Pancreas (tissue), 10 donors: ENCODE measurements at regions not wholly inside any gene's neighbourhood (a gene's known extent, or its start where the extent isn't known, plus 50 kb on each side); places are given as distances from the start of the nearest gene placed in this dataset.
"Not testable (repeated sequence)": the region's sequence is repeated elsewhere in the genome, so short reads cannot be mapped to it uniquely, and the experiment has no call there.

Experiments
- ATAC-seq, 4 donors: fragments of 200-7000 bp; cut with Tn5 transposase; one replicate each; pipeline versions ENCODE4 v1.8.0 to v1.9.1; 2020; ENCODE audit warnings: mild to moderate bottlenecking in 4 of 4, moderate library complexity in 4 of 4
- DNase-seq, 6 donors: peaks; one replicate each; pipeline ENCODE4 v3.0.0-alpha.2; 2020
- FAIRE-seq: peaks from 2 replicates; lab custom pipeline; 2012; peaks lifted over from hg19 to GRCh38; lab: Jason Lieb, UNC
- H3K27ac ChIP-seq, 4 donors: fragments of 200-600 bp; sonication (generic); 1 replicate in 3 of 4; 2 replicates in 1 of 4; pipeline versions ENCODE4 v1.5.0 to v1.8.0; 2020
- H3K27me3 ChIP-seq, 4 donors: fragments of 200-600 bp; one replicate each; pipeline ENCODE4 v1.8.0; 2021
- H3K36me3 ChIP-seq, 3 donors: fragments of 200-600 bp; sonication (generic) in 1 of 3; one replicate each; pipeline versions ENCODE4 v1.5.0 to v1.8.0; 2020 to 2021
- H3K4me1 ChIP-seq, 3 donors: fragments of 200-600 bp; one replicate each; pipeline ENCODE4 v1.8.0; 2021
- H3K4me3 ChIP-seq, 4 donors: fragments of 200-600 bp; sonication (generic) in 2 of 4; one replicate each; pipeline versions ENCODE4 v1.5.0 to v1.8.0; 2020 to 2021
- H3K9me3 ChIP-seq, 4 donors: fragments of 200-600 bp; one replicate each; pipeline ENCODE4 v1.8.0; 2021
- CTCF ChIP-seq, 4 donors: fragments of 200-600 bp; sonication (generic) in 3 of 4; IDR thresholded peaks; one replicate each; pipeline versions ENCODE4 v1.5.0 to v1.8.0; 2021; ENCODE audit warnings: antibody characterized with exemption in 4 of 4
- WGBS, 2 donors: extraction: QIAGEN DNeasy Blood & Tissue Kit; methylation state at CpG; one replicate each; pipeline ENCODE4 v1.1.7; 2013; 5-methylcytosine and 5-hydroxymethylcytosine counted together
- intact Hi-C, 3 donors: fragments of 100-400 bp; cut with DNase I; formaldehyde crosslinking; loops; one replicate each; pipeline versions ENCODE4 v1.11.1 to v1.14.2; 2022
- donor health status: healthy with polysubstance abuse.
- donor health status: DM: no; HTN: no; CAD: no; lungs with moderate emphysema.
- donor health status: DM: no; HTN: no; CAD: no.
- donor health status: control.
- donor health status: control.
- donor health status: Bipolar disorder and iron deficiency.
- donor health status: DM: yes; HTN: yes; CAD: no.
- donor health status: DM: no; HTN: no; CAD: no.
- donor health status: DM: no; HTN: no; CAD: no.
- donor health status: DM: yes; HTN: yes; CAD: no.

- FAIRE-seq (no peak), DNase-seq (no peak), ATAC-seq (no peak)
- no peak for TF ChIP-seq CTCF (IDR thresholded peaks at IDR 0.05)
- no peak overlapping the region for H3K27ac ChIP-seq
- no peaks in the 10 kb centered on the region for H3K27me3 ChIP-seq
- no peaks in the 10 kb centered on the region for H3K4me1 ChIP-seq
- WGBS, 2 donors, result 92 to 95% methylated on average over 5 of the region's 5 CpGs
- no peaks in the 10 kb centered on the region for H3K9me3 ChIP-seq
- intact Hi-C loops, result no loop called here
- no peaks in the 10 kb centered on the region for H3K36me3 ChIP-seq
- H3K4me3 ChIP-seq, result no peak overlapping the region
Observed at GRCh38 chr1:233503366-233503954, 110.4 kb upstream of the KCNK1 start.

GRCh38 chr1:233505130-233505529 is 108.8 kb upstream of the KCNK1 start:
- ATAC-seq (no peak), DNase-seq (no peak), FAIRE-seq (no peak)
- Histone ChIP-seq H3K9me3 (no peaks in the 10 kb centered on the region), H3K4me3 (no peak overlapping the region), H3K4me1 (no peaks in the 10 kb centered on the region), H3K36me3 (no peaks in the 10 kb centered on the region), H3K27me3 (no peaks in the 10 kb centered on the region), H3K27ac (no peak overlapping the region)
- intact Hi-C loops, result no loop called here
- TF ChIP-seq CTCF (IDR thresholded peaks at IDR 0.05), result no peak

GRCh38 chr1:233505889-233506288 is 108.0 kb upstream of the KCNK1 start:
- WGBS, 2 donors, result 70 to 86% methylated on average over 3 of the region's 3 CpGs
- H3K36me3 ChIP-seq, H3K9me3 ChIP-seq, FAIRE-seq, ATAC-seq, H3K4me1 ChIP-seq, H3K4me3 ChIP-seq, DNase-seq, intact Hi-C loops, H3K27ac ChIP-seq, H3K27me3 ChIP-seq: not testable (repeated sequence)

GRCh38 chr1:233509526-233509925 is 104.4 kb upstream of the KCNK1 start:
- ATAC-seq, result no peak
- no peak for DNase-seq
- no peaks in the 10 kb centered on the region for H3K9me3 ChIP-seq
- FAIRE-seq, result no peak
- intact Hi-C loops, result no loop called here
- H3K27me3 ChIP-seq, result no peaks in the 10 kb centered on the region
- H3K4me3 ChIP-seq, result no peak overlapping the region
- H3K27ac ChIP-seq, result no peak overlapping the region
- H3K4me1 ChIP-seq, result no peaks in the 10 kb centered on the region
- H3K36me3 ChIP-seq, result no peaks in the 10 kb centered on the region
- no peak for TF ChIP-seq CTCF (IDR thresholded peaks at IDR 0.05)
- WGBS, 2 donors, result 62 to 66% methylated on average over 3 of the region's 3 CpGs

- FAIRE-seq, result no peak
- no peaks in the 10 kb centered on the region for H3K36me3 ChIP-seq
- H3K27me3 ChIP-seq, result no peaks in the 10 kb centered on the region
- no peak overlapping the region for H3K4me3 ChIP-seq
- no peak for DNase-seq
- H3K9me3 ChIP-seq, result no peaks in the 10 kb centered on the region
- ATAC-seq, result no peak
- intact Hi-C loops, result no loop called here
- H3K4me1 ChIP-seq, result no peaks in the 10 kb centered on the region
- no peak for TF ChIP-seq CTCF (IDR thresholded peaks at IDR 0.05)
- WGBS, 2 donors, result 59 to 69% methylated on average over 3 of the region's 3 CpGs
- H3K27ac ChIP-seq, result no peak overlapping the region
Observed at GRCh38 chr1:233512538-233512937, 101.4 kb upstream of the KCNK1 start.
